GM12891 (cell line): ENCODE measurements at regions not wholly inside any gene's neighbourhood (a gene's known extent, or its start where the extent isn't known, plus 50 kb on each side); places are given as distances from the start of the nearest gene placed in this dataset.

Experiments
- DNase-seq: peaks from one replicate; pipeline ENCODE4 v3.0.0; 2011; ENCODE audit warnings: low spot score; ENCODE audit not compliant: insufficient read length
- FAIRE-seq: peaks from 2 replicates; lab custom pipeline; 2011; peaks lifted over from hg19 to GRCh38; lab: Jason Lieb, UNC
- PAX5 ChIP-seq: IDR thresholded peaks from 2 replicates; pipeline ENCODE4 v1.6.1; 2011; ENCODE audit warnings: low read length, moderate library complexity, mild to moderate bottlenecking; ENCODE audit not compliant: insufficient read depth, severe bottlenecking
- POLR2A ChIP-seq: IDR thresholded peaks from 2 replicates; pipeline ENCODE4 v1.6.1; 2011; ENCODE audit warnings: low read depth, low read length, control low read depth
- POLR2AphosphoS5 ChIP-seq: IDR thresholded peaks from 2 replicates; pipeline ENCODE4 v1.6.1; 2011; ENCODE audit warnings: low read depth, low read length, control low read depth
- POU2F2 ChIP-seq: IDR thresholded peaks from 2 replicates; pipeline ENCODE4 v1.6.1; 2011; ENCODE audit warnings: low read depth, mild to moderate bottlenecking, control low read depth, low read length, moderate library complexity
- SPI1 ChIP-seq: IDR thresholded peaks from 2 replicates; pipeline ENCODE4 v1.6.1; 2011; ENCODE audit warnings: low read depth, low read length, control low read depth
- TAF1 ChIP-seq: IDR thresholded peaks from 2 replicates; pipeline ENCODE4 v1.6.1; 2011; ENCODE audit warnings: low read depth, low read length, control low read depth

DNA sequence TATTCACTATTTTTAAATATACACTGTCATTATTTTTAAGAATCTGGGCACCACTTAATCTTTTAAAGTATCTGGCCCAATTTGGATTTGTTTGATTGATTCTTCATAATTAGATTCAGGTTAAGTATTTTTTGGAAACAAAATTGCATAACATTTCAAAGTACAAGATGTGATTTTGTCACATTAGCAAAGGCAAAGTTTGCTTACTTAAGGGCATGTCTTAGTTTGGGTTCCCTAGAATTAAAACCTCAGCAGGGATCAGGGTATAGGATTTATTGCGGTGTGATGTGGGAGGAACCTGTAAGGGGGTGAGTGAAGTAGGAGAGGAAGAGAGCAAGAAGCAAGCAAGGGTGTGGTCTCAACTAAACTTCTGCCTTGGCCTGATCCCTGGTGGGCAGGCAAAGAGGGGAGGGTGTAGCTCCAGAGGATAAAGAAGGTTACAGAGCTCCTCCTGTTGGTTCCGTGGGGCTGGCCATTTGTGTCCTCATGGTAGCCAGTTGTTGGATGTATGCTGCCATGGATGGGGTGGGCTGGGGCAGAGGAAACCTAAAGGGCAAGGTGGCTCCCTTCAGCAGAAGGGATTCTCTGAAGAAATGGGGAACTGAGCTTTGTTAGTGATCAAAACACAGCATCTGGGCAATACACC lies 668.7 kb upstream of the SLC35B3 start:
- no peak for TF ChIP-seq PAX5
- TF ChIP-seq POLR2A: no peak
- TF ChIP-seq POLR2AphosphoS5: no peak
- no peak for TF ChIP-seq TAF1
- TF ChIP-seq POU2F2: no peak
- TF ChIP-seq SPI1: no peak
- no peak for DNase-seq
- FAIRE-seq: no peak

DNA sequence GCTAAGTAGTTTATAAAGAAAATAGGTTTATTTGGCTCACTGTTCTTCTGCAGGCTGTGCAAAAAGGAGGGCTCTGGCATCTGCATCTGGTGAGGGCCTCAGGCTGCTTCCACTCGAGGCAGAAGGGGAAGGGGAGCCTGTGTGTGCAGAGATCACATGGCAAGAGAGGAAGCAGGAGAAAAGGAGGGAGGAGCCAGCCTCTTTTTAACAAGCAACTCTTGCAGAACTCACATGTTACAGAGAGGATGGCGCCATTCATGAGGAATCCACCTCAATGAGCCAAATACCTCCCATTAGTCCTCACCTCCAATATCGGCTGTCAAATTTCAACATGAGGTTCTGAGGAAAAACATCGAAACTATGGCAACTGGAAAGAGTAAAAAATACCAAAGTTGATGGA lies 666.6 kb upstream of the SLC35B3 start:
- DNase-seq (no peak), FAIRE-seq (no peak)
- no peak for TF ChIP-seq POLR2AphosphoS5
- no peak for TF ChIP-seq POLR2A
- no peak for TF ChIP-seq PAX5
- TF ChIP-seq POU2F2: no peak
- TF ChIP-seq SPI1: no peak
- TF ChIP-seq TAF1: no peak

- FAIRE-seq (no peak), DNase-seq (no peak)
- TF ChIP-seq PAX5 (no peak), TAF1 (no peak), POU2F2 (no peak), SPI1 (no peak), POLR2AphosphoS5 (no peak), POLR2A (no peak)
These were observed 665.7 kb upstream of the SLC35B3 start for GRCh38 chr6:9100869-9101580.

DNA sequence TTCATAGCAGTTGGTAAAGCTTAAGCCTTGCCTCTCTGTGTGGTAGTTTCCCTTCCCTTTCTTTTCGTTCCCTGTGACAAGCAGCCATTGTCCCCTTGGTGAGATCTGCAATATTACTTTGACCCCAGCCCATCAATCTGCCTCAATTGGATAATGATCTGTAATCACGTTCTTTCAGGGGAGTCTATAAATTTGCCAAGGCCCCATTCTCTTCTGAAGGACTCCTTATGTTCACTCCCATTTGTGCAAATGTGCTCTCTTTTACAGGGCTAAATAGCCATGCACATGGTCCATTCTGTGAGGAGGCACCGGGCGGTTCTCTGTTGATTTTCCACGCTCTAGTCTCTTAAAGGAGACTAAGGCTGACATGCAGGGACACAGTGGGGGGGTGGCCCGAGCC lies 660.4 kb upstream of the SLC35B3 start:
- TF ChIP-seq POLR2A: no peak
- no peak for TF ChIP-seq POU2F2
- TF ChIP-seq POLR2AphosphoS5: no peak
- TF ChIP-seq SPI1: no peak
- FAIRE-seq (no peak), DNase-seq (no peak)

DNA sequence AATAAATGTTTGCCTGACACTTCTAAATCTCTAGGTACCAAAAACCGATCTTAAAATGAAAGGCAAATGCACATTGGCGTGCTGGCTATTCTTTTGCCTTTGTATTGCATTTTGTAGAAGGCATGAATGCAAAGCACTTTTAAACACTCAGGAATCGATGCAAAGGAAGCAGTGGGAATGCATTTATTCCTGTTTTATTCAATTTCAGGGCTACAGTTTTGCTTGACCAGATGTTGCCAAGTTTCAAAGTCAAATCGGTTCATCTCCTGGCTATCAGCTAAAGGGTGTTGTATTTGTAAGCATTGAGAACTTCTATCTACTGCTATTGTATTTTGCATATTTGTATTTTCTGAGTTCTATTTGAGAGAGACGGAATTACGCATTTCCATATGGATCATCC lies 659.8 kb upstream of the SLC35B3 start:
- TF ChIP-seq POLR2A (no peak), POU2F2 (no peak), POLR2AphosphoS5 (no peak), TAF1 (no peak), SPI1 (no peak), PAX5 (no peak)
- no peak for FAIRE-seq
- DNase-seq: no peak

DNA sequence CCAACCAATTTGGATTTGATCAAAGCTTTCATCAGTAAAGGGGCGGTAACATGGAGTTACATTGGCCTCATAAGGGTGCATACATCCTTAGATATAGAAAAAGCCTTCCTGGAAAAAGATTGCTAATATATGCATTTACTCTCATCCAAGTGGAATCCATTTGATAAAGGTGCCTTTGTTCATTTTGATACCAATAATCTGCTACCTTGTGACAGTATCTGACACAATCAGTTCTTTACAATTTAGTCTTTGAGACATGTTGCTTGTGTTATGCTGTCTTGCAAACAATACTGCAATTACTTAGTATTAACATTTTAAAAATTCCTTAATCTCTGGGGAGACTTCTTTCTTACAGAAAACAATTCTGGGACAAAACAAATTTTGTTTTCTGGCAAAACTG lies 654.4 kb upstream of the SLC35B3 start:
- FAIRE-seq (no peak), DNase-seq (no peak)
- TF ChIP-seq POU2F2 (no peak), POLR2A (no peak), PAX5 (no peak), POLR2AphosphoS5 (no peak), SPI1 (no peak), TAF1 (no peak)

DNA sequence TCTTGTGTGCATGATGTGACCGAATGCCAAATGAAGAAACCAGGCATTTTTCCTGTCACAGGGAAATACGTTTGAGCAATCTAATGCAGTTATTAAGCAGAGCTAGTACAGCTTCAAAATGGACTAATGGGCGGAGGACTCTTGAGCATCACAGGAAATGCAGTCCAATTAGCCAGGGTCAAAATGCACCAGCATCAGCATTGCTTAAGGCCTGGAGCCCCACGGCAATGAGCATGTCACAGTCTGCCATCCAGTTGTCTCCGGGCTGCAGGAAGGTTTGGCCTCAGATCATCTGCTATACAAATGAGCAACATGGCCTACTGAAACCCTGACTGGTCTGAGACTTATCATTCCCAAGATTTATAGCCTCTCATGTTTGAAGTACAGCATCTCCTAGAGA lies 652.1 kb upstream of the SLC35B3 start:
- no peak for DNase-seq

DNA sequence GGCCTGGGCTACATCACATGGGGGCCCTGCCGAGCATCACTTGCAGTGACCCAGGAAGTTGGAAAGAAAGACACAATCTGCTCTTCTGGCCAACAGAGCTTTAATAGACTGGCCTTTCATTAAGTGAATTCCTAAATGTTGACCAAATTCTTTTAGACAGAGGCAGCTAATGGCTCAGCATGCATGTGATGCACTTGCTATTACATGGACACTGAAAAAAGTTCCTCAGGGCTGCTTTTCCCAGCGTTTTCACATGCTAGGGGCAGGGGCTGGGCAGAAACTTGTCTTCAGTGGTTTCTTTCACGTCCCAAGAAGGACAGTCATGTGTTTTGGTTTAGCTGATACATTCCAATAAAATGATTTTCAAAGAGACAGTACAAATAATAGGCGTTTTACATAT lies 651.0 kb upstream of the SLC35B3 start:
- TF ChIP-seq PAX5 (no peak), POLR2A (no peak), POU2F2 (no peak), SPI1 (no peak), TAF1 (no peak), POLR2AphosphoS5 (no peak)
- FAIRE-seq (no peak), DNase-seq (no peak)

More for the DNA sequence above, 652.1 kb upstream of the SLC35B3 start:
- no peak for TF ChIP-seq POU2F2
- TF ChIP-seq POLR2A: no peak
- no peak for TF ChIP-seq PAX5
- TF ChIP-seq SPI1: no peak
- no peak for TF ChIP-seq POLR2AphosphoS5
- no peak for TF ChIP-seq TAF1
- FAIRE-seq: no peak

DNA sequence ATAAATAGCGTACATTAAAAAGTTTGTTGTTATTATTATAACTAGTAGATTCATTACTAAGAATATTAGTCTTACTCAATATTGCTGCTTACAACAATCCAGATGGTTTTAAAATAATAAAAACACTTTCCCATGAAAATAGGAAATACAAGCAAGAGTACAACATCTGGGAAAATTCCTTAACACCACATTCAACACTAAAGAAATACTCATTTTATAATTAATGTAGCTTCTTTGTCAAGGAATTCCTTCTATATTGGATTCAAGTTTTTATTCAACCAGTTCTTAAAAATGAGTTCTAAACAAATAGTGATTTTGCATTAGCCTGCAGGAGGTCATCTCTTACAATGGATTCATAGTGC lies 650.3 kb upstream of the SLC35B3 start:
- DNase-seq: no peak
- no peak for FAIRE-seq
- no peak for TF ChIP-seq SPI1
- TF ChIP-seq POLR2A: no peak

GRCh38 chr6:9085054-9085708 lies 649.8 kb upstream of the SLC35B3 start:
- TF ChIP-seq TAF1 (no peak), POLR2A (no peak), SPI1 (no peak), POU2F2 (no peak), PAX5 (no peak), POLR2AphosphoS5 (no peak)
- FAIRE-seq: no peak
- no peak for DNase-seq
